AG04450 (cell line): ENCODE measurements at regions not wholly inside any gene's neighbourhood (a gene's known extent, or its start where the extent isn't known, plus 50 kb on each side); places are given as distances from the start of the nearest gene placed in this dataset.

Experiments
- CTCF ChIA-PET: fragments of 300-600, 350-600 bp; formaldehyde crosslinking; extraction: SDS; loops from one replicate; lab custom pipeline; 2022; ENCODE audit warnings: antibody characterized with exemption, inconsistent platforms; lab: Charles Lee
- POLR2A ChIA-PET: fragments of 350-600 bp; formaldehyde crosslinking; extraction: SDS; loops from one replicate; lab custom pipeline; 2021; ENCODE audit warnings: antibody characterized with exemption, inconsistent platforms; lab: Yijun Ruan, JAX
- DNase-seq: peaks from one replicate; pipeline ENCODE4 v3.0.0-alpha.2; 2011; ENCODE audit warnings: low read depth, low spot score
- H3K27ac ChIP-seq: one replicate; pipeline ENCODE4 v1.5.1; 2012; ENCODE audit warnings: low read depth, low read length, control low read depth
- H3K27me3 ChIP-seq: one replicate; pipeline ENCODE4 v1.6.0; 2012; ENCODE audit warnings: low read length; ENCODE audit not compliant: control insufficient read depth, insufficient read depth
- H3K4me3 ChIP-seq: 2 replicates; pipeline ENCODE4 v1.5.1; 2011; ENCODE audit warnings: mild to moderate bottlenecking, low read depth, low read length, control low read depth
- H3K9me3 ChIP-seq: 2 replicates; pipeline ENCODE4 v1.5.1; 2012; ENCODE audit warnings: low read length; ENCODE audit not compliant: control insufficient read depth, insufficient read depth
- TF ChIP-seq, protein P1 (sequence below): IDR thresholded peaks from 2 replicates; pipeline ENCODE4 v1.5.1; 2011; ENCODE audit warnings: low read depth, low read length, control low read depth, inconsistent platforms

DNA sequence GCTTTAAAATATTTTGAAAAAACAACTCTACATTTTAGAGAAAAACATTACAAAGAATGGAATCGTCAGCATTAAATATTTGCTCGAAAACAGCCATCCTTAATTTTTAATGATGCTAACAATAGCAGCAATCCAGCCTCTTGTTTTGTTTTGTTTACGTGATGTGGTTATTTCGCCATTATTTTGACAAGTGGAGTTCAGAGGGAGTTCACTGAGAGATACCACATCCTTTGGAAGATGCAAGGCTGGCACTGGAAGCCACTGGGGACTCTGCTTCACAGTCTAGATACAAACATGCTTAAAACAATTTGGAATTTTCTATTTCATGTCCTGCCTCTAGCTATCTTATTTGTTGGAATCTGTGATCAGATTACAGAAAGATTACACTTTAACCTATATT, 556.3 kb downstream of the PCDH17 start:
- Histone ChIP-seq H3K4me3 (no peak overlapping the region), H3K9me3 (no peaks in the 10 kb centered on the region), H3K27ac (no peak overlapping the region), H3K27me3 (no peaks in the 10 kb centered on the region)
- POLR2A ChIA-PET, result no interaction called here
- TF ChIP-seq, protein P1, sequence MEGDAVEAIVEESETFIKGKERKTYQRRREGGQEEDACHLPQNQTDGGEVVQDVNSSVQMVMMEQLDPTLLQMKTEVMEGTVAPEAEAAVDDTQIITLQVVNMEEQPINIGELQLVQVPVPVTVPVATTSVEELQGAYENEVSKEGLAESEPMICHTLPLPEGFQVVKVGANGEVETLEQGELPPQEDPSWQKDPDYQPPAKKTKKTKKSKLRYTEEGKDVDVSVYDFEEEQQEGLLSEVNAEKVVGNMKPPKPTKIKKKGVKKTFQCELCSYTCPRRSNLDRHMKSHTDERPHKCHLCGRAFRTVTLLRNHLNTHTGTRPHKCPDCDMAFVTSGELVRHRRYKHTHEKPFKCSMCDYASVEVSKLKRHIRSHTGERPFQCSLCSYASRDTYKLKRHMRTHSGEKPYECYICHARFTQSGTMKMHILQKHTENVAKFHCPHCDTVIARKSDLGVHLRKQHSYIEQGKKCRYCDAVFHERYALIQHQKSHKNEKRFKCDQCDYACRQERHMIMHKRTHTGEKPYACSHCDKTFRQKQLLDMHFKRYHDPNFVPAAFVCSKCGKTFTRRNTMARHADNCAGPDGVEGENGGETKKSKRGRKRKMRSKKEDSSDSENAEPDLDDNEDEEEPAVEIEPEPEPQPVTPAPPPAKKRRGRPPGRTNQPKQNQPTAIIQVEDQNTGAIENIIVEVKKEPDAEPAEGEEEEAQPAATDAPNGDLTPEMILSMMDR, result no peak
- CTCF ChIA-PET, result no interaction called here
- DNase-seq, result no peak

DNA sequence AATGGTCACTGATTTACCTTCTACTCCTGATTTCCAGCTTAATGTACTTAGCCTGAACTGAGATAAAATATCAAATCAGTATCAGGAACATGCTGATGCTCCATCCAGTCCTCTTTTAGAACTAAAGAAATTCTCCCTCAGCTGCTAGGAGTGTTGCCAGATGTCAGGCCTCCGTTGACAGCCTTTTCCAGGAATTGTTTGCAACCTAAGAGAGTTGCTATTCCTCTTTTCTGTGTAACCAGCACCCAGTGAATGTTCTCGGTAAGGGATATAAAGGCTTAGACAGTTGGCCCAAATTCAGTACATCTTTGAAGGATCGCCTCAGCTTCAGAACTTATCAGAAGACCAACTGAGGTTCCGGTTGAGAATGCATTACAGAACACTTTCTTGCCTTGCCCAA, 559.0 kb downstream of the PCDH17 start:
- Histone ChIP-seq H3K27me3 (no peaks in the 10 kb centered on the region), H3K27ac (no peak overlapping the region), H3K9me3 (no peaks in the 10 kb centered on the region), H3K4me3 (no peak overlapping the region)
- no peak for DNase-seq
- TF ChIP-seq, protein P1, result no peak
- ChIA-PET POLR2A (no interaction called here), CTCF (no interaction called here)

DNA sequence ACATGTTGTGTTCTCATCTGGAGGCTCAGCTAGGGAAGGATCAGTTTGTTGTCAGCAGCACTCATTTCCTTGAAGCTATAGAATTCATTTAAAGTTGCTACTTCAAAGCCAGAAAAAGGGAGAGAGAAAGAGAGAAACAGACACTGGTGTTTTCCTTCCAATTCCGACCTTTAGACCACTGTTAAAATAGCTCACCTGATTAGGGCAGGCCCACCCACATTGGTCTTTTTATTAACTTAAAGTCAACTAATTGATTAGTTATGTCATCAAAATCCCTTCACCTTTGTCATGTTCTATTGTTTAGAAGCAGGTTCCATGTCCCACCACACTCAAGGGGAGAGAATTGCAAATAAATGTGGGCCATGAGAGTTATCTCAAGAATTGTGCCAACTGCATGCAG, 560.2 kb downstream of the PCDH17 start:
- ChIA-PET CTCF (no interaction called here), POLR2A (no interaction called here)
- no peak for DNase-seq
- H3K9me3 ChIP-seq, result no peaks in the 10 kb centered on the region
- no peaks in the 10 kb centered on the region for H3K27me3 ChIP-seq
- TF ChIP-seq, protein P1, result no peak
- no peak overlapping the region for H3K27ac ChIP-seq
- H3K4me3 ChIP-seq, result no peak overlapping the region

DNA sequence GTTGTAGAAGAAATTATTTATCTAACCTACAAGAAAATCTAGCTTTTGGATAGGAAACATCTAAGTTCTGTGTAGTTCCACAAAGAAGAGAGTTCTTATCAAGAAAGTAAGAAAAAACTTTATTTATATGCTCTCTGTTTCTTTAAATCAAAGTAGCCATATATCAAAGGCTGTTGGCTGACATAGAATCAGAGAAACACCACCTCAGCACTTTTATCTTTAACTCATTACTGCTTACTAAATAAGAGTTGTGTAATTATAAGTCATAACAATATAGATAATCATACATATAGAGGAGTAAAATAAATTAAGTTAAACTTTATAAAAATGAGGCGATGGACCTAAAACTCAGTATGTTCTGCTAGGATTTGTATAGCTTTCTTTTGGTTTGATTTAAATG, 570.6 kb downstream of the PCDH17 start:
- TF ChIP-seq, protein P1, result no peak
- Histone ChIP-seq H3K27me3 (no peaks in the 10 kb centered on the region), H3K27ac (no peak overlapping the region), H3K4me3 (no peak overlapping the region), H3K9me3 (peaks cover 15% of the 10 kb centered on the region)
- ChIA-PET POLR2A (no interaction called here), CTCF (no interaction called here)
- DNase-seq, result no peak

DNA sequence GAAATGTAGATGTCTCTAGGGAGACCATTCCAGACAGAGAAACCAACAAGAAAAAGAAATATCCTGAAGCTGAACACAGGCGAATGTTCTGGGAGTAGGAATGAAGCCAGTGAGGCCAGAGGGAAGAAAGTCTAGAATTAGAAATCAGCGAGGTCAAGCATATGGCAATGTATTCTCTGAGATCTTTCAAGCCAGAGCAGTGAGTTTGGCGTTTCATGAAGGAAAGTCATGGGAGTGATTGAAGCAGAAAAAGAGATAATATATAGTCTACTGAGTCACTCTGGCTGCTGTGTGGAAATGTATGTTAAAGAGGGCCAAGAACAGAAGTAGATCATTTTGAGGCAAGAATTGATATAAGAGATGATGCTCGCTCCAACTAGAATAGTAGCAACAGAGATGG, 576.0 kb downstream of the PCDH17 start:
- POLR2A ChIA-PET, result no interaction called here
- TF ChIP-seq, protein P1, result no peak
- no peak overlapping the region for H3K4me3 ChIP-seq
- CTCF ChIA-PET, result no interaction called here
- H3K27ac ChIP-seq, result no peak overlapping the region
- DNase-seq, result no peak
- H3K9me3 ChIP-seq, result peaks cover 10% of the 10 kb centered on the region; the same call in 1 of the 2 replicates
- H3K27me3 ChIP-seq, result no peaks in the 10 kb centered on the region
